Activated T-cell treated with anti-CD3 and anti-CD28 coated beads, Interleukin-2, amount 50 U/mL, for 1 hour (primary cell): ENCODE measurements at regions not wholly inside any gene's neighbourhood (a gene's known extent, or its start where the extent isn't known, plus 50 kb on each side); places are given as distances from the start of the nearest gene placed in this dataset.

Source experiments
- DNase-seq: peaks from one replicate; pipeline ENCODE4 v3.0.0-alpha.2; 2020

GRCh38 chr6:9507136-9507895 is 907.6 kb downstream of the TFAP2A start:
- no peak for DNase-seq

- DNase-seq, result no peak
Observed at GRCh38 chr6:9504191-9504590, 910.7 kb downstream of the TFAP2A start.

GRCh38 chr6:9503111-9503761 is 911.6 kb downstream of the TFAP2A start:
- DNase-seq, result no peak

- no peak for DNase-seq
Observed at GRCh38 chr6:9499709-9500108, 915.2 kb downstream of the TFAP2A start.

- no peak for DNase-seq
Observed at GRCh38 chr6:9496837-9497236, 918.0 kb downstream of the TFAP2A start.

- no peak for DNase-seq
Observed at GRCh38 chr6:9494864-9495263, 920.0 kb downstream of the TFAP2A start.

GRCh38 chr6:9492790-9493189 is 922.1 kb downstream of the TFAP2A start:
- DNase-seq, result no peak

- no peak for DNase-seq
Observed at GRCh38 chr6:9487128-9487527, 927.7 kb downstream of the TFAP2A start.

GRCh38 chr6:9485992-9486391 is 928.9 kb downstream of the TFAP2A start:
- DNase-seq, result no peak

- DNase-seq, result no peak
Observed at GRCh38 chr6:9484686-9485085, 930.2 kb downstream of the TFAP2A start.

GRCh38 chr6:9484091-9484490 is 930.8 kb downstream of the TFAP2A start:
- no peak for DNase-seq

GRCh38 chr6:9482030-9482738 is 932.7 kb downstream of the TFAP2A start:
- no peak for DNase-seq

GRCh38 chr6:9481292-9482029 is 933.4 kb downstream of the TFAP2A start:
- DNase-seq, result no peak

GRCh38 chr6:9468277-9468676 is 946.6 kb downstream of the TFAP2A start:
- DNase-seq, result no peak

- no peak for DNase-seq
Observed at GRCh38 chr6:9467741-9468140, 947.1 kb downstream of the TFAP2A start.

- no peak for DNase-seq
Observed at GRCh38 chr6:9464583-9464982, 950.3 kb downstream of the TFAP2A start.

- DNase-seq, result no peak
Observed at GRCh38 chr6:9463311-9463710, 951.6 kb downstream of the TFAP2A start.

- no peak for DNase-seq
Observed at GRCh38 chr6:9461188-9461587, 953.7 kb downstream of the TFAP2A start.

- no peak for DNase-seq
Observed at GRCh38 chr6:9458424-9458823, 956.5 kb downstream of the TFAP2A start.

- DNase-seq, result no peak
Observed at GRCh38 chr6:9455864-9456658, 958.8 kb downstream of the TFAP2A start.

GRCh38 chr6:9439621-9440330 is 975.1 kb downstream of the TFAP2A start:
- no peak for DNase-seq

GRCh38 chr6:9437836-9438235 is 977.0 kb downstream of the TFAP2A start:
- DNase-seq, result no peak
